ENCODE measurements at regions not wholly inside any gene's neighbourhood (a gene's known extent, or its start where the extent isn't known, plus 50 kb on each side); places are given as distances from the start of the nearest gene placed in this dataset.

GRCh38 chr21:15932726-15933125, 202.9 kb downstream of the USP25 start:
- no peak for TF ChIP-seq POLR2A (IDR thresholded peaks at IDR 0.05)
- no peak overlapping the region for H3K4me3 ChIP-seq (ENCODE audit: low read depth, poor library complexity, severe bottlenecking)
- no peak for DNase-seq (ENCODE audit: low spot score in 2 of 2)
- intact Hi-C loops (cut with DNase I; ENCODE audit: low total_unique reads) = no loop called here
- 86 to 93% methylated on average over 5 of the region's 5 CpGs for WGBS, 2 donors

DNA sequence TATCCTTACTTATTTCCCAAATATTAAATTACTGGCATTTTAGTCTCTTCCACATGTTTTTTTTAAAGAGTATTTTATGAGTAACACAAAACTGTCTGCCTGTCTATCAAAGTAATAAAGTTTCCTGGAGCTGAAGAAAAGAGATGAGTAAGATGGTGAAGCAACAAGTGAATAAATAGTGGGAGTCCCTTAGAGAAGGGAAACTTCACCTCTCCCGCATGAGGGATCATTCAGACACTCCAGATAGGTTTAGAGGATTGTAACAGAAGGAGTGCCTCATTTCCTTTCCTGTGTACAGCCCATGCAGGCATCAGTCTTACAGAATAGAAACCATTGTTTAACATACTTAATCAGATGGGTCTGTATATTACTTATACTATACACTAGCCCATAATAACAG, 205.7 kb downstream of the USP25 start:
- no peak for DNase-seq (ENCODE audit: low spot score in 2 of 2)
- intact Hi-C loops (cut with DNase I; ENCODE audit: low total_unique reads) = no loop called here
- WGBS, 2 donors = 80 to 85% methylated on average over 1 of the region's 1 CpG

DNA sequence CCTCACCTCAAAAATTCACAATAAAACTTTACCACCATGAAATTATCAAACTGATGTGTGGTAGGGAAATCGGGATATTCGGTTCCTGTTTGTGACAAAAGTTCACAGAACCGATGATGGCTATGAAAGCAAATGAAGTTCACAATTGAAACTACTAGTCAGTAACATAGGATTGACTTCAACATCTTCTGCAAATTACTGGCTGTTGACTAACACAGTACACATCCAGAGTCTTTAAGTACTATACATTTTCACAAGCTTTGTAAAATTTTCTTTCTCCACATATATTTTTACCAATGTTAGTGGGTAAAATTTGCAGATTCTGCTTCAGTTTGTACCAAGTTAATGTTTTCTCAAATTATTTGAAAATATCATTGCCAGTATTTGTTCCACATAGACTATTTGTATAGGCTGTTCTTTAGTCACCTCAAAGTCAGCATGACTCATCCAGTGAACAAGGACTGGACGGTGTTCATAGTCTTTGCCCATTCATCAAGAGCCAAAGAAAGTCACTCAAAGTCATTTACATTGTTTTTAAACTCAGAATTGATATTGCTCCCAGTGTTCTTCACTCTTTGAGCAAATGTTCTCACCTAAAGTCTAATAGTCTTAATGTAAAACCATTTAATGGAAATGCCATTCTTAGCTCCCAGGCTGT, 213.4 kb downstream of the USP25 start:
- TF ChIP-seq POLR2A (IDR thresholded peaks at IDR 0.05) = no peak
- TF ChIP-seq, protein P1, sequence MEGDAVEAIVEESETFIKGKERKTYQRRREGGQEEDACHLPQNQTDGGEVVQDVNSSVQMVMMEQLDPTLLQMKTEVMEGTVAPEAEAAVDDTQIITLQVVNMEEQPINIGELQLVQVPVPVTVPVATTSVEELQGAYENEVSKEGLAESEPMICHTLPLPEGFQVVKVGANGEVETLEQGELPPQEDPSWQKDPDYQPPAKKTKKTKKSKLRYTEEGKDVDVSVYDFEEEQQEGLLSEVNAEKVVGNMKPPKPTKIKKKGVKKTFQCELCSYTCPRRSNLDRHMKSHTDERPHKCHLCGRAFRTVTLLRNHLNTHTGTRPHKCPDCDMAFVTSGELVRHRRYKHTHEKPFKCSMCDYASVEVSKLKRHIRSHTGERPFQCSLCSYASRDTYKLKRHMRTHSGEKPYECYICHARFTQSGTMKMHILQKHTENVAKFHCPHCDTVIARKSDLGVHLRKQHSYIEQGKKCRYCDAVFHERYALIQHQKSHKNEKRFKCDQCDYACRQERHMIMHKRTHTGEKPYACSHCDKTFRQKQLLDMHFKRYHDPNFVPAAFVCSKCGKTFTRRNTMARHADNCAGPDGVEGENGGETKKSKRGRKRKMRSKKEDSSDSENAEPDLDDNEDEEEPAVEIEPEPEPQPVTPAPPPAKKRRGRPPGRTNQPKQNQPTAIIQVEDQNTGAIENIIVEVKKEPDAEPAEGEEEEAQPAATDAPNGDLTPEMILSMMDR (IDR thresholded peaks at IDR 0.05) = no peak
- H3K4me3 ChIP-seq (ENCODE audit: low read depth, poor library complexity, severe bottlenecking) = no peak overlapping the region
- DNase-seq (ENCODE audit: low spot score in 2 of 2) = no peak
- 81 to 82% methylated on average over 4 of the region's 4 CpGs for WGBS, 2 donors
- intact Hi-C loops (cut with DNase I; ENCODE audit: low total_unique reads) = no loop called here

More for the DNA sequence above, 205.7 kb downstream of the USP25 start:
- H3K4me3 ChIP-seq (ENCODE audit: low read depth, poor library complexity, severe bottlenecking) = no peak overlapping the region
- no peak for TF ChIP-seq POLR2A (IDR thresholded peaks at IDR 0.05)
- TF ChIP-seq, protein P1 (IDR thresholded peaks at IDR 0.05) = no peak

DNA sequence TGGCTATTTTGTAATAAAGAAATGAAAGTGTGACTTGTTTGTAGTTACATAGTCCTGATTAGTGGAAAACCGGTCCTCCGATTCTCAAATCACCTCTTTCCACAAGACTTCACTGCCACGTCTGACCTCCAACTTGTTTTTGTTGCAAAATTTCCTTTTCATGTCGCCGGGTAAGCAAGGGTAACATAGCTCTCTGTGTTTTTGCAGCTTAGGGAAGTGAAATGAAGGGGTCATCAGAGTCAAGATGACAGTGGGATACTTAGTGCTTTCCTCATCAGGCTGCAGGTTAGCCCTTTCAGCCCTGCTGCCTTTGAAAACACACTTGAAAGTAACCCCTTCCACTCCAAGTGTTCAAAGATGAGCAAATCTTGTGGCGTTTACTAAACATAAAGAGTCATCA, 217.9 kb downstream of the USP25 start:
- 42 to 46% methylated on average over 6 of the region's 6 CpGs for WGBS, 2 donors
- TF ChIP-seq, protein P1 (IDR thresholded peaks at IDR 0.05) = no peak
- no peak for TF ChIP-seq POLR2A (IDR thresholded peaks at IDR 0.05)
- intact Hi-C loops (cut with DNase I; ENCODE audit: low total_unique reads) = no loop called here
- no peak overlapping the region for H3K4me3 ChIP-seq (ENCODE audit: low read depth, poor library complexity, severe bottlenecking)
- no peak for DNase-seq (ENCODE audit: low spot score in 2 of 2)

GRCh38 chr21:15953551-15954116, 223.9 kb downstream of the USP25 start:
- WGBS, 2 donors = 94 to 100% methylated on average over 2 of the region's 2 CpGs
- TF ChIP-seq, protein P1 (IDR thresholded peaks at IDR 0.05) = no peak
- TF ChIP-seq POLR2A (IDR thresholded peaks at IDR 0.05) = no peak
- intact Hi-C loops (cut with DNase I; ENCODE audit: low total_unique reads) = no loop called here
- H3K4me3 ChIP-seq (ENCODE audit: low read depth, poor library complexity, severe bottlenecking) = no peak overlapping the region
- no peak for DNase-seq (ENCODE audit: low spot score in 2 of 2)

DNA sequence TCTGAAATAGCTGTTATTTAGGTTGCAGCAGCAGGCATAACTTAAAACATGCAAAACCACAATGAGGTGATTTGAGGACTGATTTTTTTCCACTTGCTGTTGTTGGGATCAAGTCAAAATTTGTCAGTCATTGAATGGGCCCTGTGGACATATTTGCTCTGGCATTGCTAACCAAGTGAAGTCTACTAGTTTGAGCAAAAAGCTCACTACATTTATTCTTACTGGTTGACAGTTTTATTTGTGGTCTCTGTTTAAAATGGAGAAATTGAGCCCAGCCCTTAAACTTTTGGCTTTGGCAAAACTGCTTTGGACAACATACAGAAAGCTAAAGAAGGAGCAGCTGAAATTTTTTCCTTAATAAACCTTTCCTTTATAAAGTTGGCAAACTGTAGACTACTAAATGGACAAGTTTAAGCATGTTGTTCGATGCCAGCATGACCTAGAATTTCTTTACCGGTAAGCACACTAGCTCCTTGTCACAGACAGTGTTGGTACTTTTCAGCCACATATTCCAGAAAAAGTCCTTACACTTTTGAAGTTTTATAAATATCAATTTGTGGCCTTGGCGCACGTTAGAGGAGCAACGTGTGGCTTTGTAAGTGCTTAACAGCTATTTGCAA, 234.6 kb downstream of the USP25 start:
- WGBS, 2 donors = 39 to 47% methylated on average over 5 of the region's 5 CpGs
- intact Hi-C loops (cut with DNase I; ENCODE audit: low total_unique reads) = no loop called here
- no peak for TF ChIP-seq POLR2A (IDR thresholded peaks at IDR 0.05)
- TF ChIP-seq, protein P1 (IDR thresholded peaks at IDR 0.05) = no peak
- DNase-seq (ENCODE audit: low spot score in 2 of 2) = no peak
- no peak overlapping the region for H3K4me3 ChIP-seq (ENCODE audit: low read depth, poor library complexity, severe bottlenecking)
